Activated T-cell treated with anti-CD3 and anti-CD28 coated beads, Interleukin-2, amount 50 U/mL, for 4 hours (primary cell): ENCODE measurements at regions not wholly inside any gene's neighbourhood (a gene's known extent, or its start where the extent isn't known, plus 50 kb on each side); places are given as distances from the start of the nearest gene placed in this dataset.

Source experiments
- ATAC-seq, 2 donors: fragments of 200-7000 bp; cut with Tn5 transposase; one replicate each; pipeline ENCODE4 v1.10.0; 2021
- DNase-seq: peaks from one replicate; pipeline ENCODE4 v3.0.0-alpha.2; 2020
- H3K27me3 Mint-ChIP-seq: one replicate; pipeline ENCODE4 v1.8.0; 2021; ENCODE audit warnings: low read depth, mixed read lengths
- H3K36me3 Mint-ChIP-seq: one replicate; pipeline ENCODE4 v1.8.0; 2022; ENCODE audit warnings: mixed read lengths; ENCODE audit not compliant: insufficient read depth
- H3K4me1 Mint-ChIP-seq: one replicate; pipeline ENCODE4 v1.8.0; 2021; ENCODE audit warnings: low read depth, mixed read lengths
- H3K4me3 Mint-ChIP-seq: one replicate; pipeline ENCODE4 v1.8.0; 2021; ENCODE audit warnings: mild to moderate bottlenecking, moderate library complexity, mixed read lengths
- H3K9me3 Mint-ChIP-seq: one replicate; pipeline ENCODE4 v1.8.0; 2021; ENCODE audit warnings: mixed read lengths

DNA sequence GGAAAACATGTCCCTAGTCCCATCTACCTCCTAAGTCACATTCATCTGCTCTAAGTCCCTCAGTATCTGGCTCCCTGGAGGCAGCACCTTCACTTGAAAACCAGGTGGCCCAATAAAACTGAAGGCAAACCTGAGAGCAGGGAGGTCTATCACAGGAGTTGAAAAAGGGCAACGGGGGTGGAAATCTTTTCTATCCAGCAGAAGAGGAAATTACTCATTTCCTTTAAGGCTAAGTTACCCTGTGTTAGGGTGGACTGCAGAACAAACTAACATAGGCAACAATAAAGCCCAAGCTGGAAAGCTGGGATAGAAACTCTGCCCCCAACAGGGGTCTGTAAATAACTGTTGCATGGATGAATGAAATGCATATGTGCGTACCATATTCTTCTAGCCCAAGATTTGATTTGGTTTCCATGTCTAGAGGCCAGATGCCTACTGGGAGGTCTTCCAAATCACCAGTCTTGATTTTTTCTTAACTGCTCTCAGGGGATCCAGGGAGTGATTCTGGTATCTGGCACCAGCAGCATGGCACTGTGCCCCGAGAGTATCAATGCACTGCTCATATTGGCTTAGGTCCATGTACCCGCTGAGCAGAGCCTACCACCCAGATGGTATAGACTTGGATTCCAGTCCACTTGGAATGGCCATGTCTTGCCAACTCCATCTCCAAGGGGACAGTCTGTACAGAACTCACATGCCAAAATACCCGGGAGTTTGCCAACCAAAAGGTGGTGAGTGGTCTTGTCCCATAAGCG is 350.0 kb upstream of the NCAM1 start:
- ATAC-seq (no peak), DNase-seq (no peak)
- Mint-ChIP-seq H3K9me3 (no peaks in the 10 kb centered on the region), H3K36me3 (no peaks in the 10 kb centered on the region), H3K27me3 (peaks cover 12% of the 10 kb centered on the region), H3K4me3 (no peak overlapping the region), H3K4me1 (no peaks in the 10 kb centered on the region)

DNA sequence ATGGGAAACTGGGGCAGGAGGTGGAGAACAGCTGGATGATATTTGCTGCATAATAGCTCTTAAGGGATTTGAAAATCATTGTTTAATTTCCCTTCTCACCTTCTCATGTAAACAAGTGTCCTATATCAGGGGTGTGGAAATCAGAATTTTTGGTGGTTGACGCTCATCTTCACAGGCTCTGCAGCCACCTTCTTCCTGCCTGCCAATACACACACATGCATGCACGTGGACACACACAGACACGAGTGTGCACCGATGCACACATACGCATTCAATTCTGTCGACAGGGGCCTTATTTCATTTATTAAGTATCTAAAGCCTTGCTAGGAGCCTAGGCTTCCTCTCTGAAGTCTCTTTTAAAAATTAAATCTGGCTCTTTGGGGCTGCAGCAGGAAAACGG is 349.4 kb upstream of the NCAM1 start:
- no peaks in the 10 kb centered on the region for H3K9me3 Mint-ChIP-seq

DNA sequence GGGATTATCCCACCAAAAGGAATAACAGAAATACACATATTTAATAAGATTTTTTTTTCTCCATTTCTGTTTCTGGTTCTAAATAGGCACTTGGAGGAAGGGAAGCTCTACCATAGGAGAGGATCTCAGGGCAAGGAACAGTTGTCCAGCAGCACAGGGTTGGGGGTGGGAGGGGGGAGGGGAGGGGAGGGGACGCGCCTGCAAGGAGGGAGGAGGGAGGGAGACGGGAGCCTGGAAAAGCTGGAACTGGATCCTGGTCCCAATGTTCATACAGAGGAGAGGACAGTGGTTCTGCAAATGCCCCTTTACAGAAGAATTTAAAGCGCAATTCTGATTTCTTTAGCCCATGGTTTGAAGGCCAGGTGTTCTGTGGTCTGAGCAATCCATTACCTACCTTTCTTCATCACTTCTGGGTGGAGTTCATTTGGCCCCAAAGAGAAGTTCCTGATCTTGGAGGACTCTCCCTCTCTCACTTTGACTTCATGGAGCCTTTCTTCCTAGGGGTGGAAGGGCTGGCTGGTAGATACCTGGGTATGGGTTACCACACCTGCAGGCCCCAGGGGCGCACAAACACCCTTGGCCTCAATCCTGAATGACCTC is 348.9 kb upstream of the NCAM1 start:
- peaks cover 9% of the 10 kb centered on the region for H3K27me3 Mint-ChIP-seq
- DNase-seq (no peak), ATAC-seq (no peak)
- H3K36me3 Mint-ChIP-seq: no peaks in the 10 kb centered on the region
- H3K4me3 Mint-ChIP-seq: no peak overlapping the region
- no peaks in the 10 kb centered on the region for H3K9me3 Mint-ChIP-seq
- H3K4me1 Mint-ChIP-seq: no peaks in the 10 kb centered on the region

More for the DNA sequence above, 349.4 kb upstream of the NCAM1 start:
- H3K27me3 Mint-ChIP-seq: peaks cover 9% of the 10 kb centered on the region
- no peak overlapping the region for H3K4me3 Mint-ChIP-seq
- H3K4me1 Mint-ChIP-seq: no peaks in the 10 kb centered on the region
- no peak for DNase-seq
- no peaks in the 10 kb centered on the region for H3K36me3 Mint-ChIP-seq
- no peak for ATAC-seq

- DNase-seq: no peak
- H3K36me3 Mint-ChIP-seq: no peaks in the 10 kb centered on the region
- peaks cover 9% of the 10 kb centered on the region for H3K27me3 Mint-ChIP-seq
- ATAC-seq: no peak
- no peaks in the 10 kb centered on the region for H3K9me3 Mint-ChIP-seq
- no peaks in the 10 kb centered on the region for H3K4me1 Mint-ChIP-seq
- H3K4me3 Mint-ChIP-seq: no peak overlapping the region
Observed at GRCh38 chr11:112613051-112613972, 347.9 kb upstream of the NCAM1 start.

DNA sequence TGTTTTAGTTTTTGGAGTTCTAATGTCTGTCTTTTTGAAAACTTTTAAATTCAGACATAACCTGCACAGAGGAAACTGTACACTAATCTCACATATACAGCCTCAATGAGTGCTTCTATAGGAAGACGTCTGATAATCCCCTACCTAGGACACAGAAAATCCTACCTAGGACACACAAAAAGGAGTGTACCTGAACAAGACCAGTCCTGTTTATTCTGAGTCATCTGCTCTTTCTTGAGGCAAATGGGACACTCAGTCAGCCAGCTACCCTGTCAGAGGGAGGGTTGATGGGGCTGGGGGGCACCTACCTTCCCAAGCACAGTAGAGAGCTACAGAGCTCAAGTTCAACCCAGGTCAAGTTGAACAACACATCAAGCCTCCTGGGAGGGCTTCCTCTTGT is 346.6 kb upstream of the NCAM1 start:
- no peak overlapping the region for H3K4me3 Mint-ChIP-seq
- H3K4me1 Mint-ChIP-seq: no peaks in the 10 kb centered on the region
- no peak for ATAC-seq
- no peak for DNase-seq
- no peaks in the 10 kb centered on the region for H3K9me3 Mint-ChIP-seq
- H3K36me3 Mint-ChIP-seq: no peaks in the 10 kb centered on the region
- peaks cover 9% of the 10 kb centered on the region for H3K27me3 Mint-ChIP-seq

GRCh38 chr11:112615238-112615637 is 346.0 kb upstream of the NCAM1 start:
- no peaks in the 10 kb centered on the region for H3K9me3 Mint-ChIP-seq
- H3K27me3 Mint-ChIP-seq: peaks cover 9% of the 10 kb centered on the region
- no peaks in the 10 kb centered on the region for H3K4me1 Mint-ChIP-seq
- H3K36me3 Mint-ChIP-seq: no peaks in the 10 kb centered on the region
- DNase-seq (no peak), ATAC-seq (no peak)
- H3K4me3 Mint-ChIP-seq: no peak overlapping the region

GRCh38 chr11:112615891-112616290 is 345.3 kb upstream of the NCAM1 start:
- Mint-ChIP-seq H3K4me3 (no peak overlapping the region), H3K36me3 (no peaks in the 10 kb centered on the region), H3K9me3 (no peaks in the 10 kb centered on the region), H3K4me1 (no peaks in the 10 kb centered on the region), H3K27me3 (peaks cover 9% of the 10 kb centered on the region)
- no peak for DNase-seq
- no peak for ATAC-seq

DNA sequence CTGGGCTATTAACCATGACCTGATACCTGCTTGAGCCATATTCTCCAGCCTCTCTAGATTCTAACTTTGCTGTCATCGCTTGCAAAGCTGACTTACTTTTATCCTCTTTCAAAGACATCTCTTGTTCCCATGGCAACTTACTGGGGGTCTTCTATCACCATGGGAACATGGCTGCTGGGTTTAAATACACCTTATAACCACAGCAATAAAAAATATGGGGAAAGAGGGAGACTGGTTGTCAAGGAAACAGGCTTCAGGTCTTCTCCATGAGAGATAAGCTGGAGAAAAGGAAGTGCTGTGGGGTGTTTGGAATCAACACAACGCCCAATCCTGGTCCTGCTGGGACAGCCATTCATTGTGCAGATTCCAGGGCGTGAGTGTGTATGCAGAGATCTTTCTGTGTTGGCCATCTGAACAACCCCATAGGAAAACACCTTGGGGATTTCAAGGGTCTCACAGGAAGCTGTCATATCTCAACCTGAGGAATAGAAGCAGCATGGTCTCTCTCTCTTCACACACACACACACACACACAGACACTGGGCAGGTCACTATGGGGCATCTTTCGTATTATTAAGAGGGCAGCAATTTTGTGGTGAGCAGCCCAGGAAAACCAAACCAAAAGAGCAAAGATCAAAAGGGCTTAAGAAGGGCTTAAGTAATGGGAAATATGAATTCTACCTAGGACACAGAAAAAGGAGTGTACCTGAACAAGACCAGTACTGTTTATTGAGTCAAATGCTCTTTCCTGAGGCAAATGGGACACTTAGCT is 344.7 kb upstream of the NCAM1 start:
- Mint-ChIP-seq H3K9me3 (no peaks in the 10 kb centered on the region), H3K4me3 (no peak overlapping the region), H3K4me1 (no peaks in the 10 kb centered on the region), H3K27me3 (peaks cover 9% of the 10 kb centered on the region), H3K36me3 (no peaks in the 10 kb centered on the region)
- no peak for ATAC-seq
- no peak for DNase-seq

GRCh38 chr11:112617098-112617425 is 344.2 kb upstream of the NCAM1 start:
- H3K36me3 Mint-ChIP-seq: no peaks in the 10 kb centered on the region
- ATAC-seq: no peak
- peaks cover 9% of the 10 kb centered on the region for H3K27me3 Mint-ChIP-seq
- DNase-seq: no peak
- no peak overlapping the region for H3K4me3 Mint-ChIP-seq
- no peaks in the 10 kb centered on the region for H3K4me1 Mint-ChIP-seq
- no peaks in the 10 kb centered on the region for H3K9me3 Mint-ChIP-seq

DNA sequence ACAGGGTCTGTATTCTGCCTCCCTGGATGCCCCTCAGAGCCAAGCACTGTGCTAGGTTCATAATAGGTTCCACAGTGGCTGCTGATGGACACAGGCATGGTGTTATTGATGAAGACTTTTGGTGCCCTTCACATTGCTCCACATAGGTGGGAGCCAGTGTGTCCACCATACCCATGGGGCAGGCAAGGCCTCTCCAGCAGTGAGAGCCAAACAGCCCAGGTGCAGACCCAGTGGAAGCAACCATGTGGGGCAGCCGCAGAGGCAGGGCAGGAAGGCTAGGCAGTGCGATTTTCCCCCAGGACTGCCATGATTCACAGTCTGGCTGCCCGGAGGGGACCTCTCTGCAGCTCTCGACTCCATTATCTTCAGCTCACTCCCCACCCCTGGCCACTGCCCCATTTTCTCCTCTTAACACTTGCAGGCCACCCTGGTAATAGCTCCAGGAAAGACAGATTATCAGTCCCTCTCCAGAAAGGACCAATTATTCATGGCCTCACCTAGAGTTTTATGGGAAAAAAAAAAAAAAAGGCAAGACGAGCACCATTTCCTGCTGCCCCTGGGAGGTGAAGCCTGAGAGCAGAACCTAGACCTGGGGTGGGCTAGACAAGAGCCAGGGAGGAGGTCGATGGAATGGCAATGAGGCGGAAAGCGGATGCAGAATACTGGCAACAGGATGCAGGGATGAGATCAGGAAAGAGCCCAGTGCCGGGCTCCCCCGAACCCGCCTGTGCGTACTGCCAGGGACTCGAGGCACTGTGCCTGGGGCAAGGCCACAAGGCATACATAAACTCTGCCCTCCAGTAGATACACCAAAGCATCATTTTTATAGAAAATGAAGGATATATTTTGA is 343.0 kb upstream of the NCAM1 start:
- Mint-ChIP-seq H3K36me3 (no peaks in the 10 kb centered on the region), H3K27me3 (peaks cover 8% of the 10 kb centered on the region), H3K4me1 (no peaks in the 10 kb centered on the region), H3K4me3 (no peak overlapping the region), H3K9me3 (no peaks in the 10 kb centered on the region)
- DNase-seq (no peak), ATAC-seq (no peak)

- Mint-ChIP-seq H3K36me3 (no peaks in the 10 kb centered on the region), H3K4me3 (no peak overlapping the region), H3K4me1 (no peaks in the 10 kb centered on the region), H3K27me3 (peaks cover 7% of the 10 kb centered on the region), H3K9me3 (no peaks in the 10 kb centered on the region)
- ATAC-seq: no peak
- no peak for DNase-seq
Observed at GRCh38 chr11:112619106-112619505, 342.1 kb upstream of the NCAM1 start.

- no peak for DNase-seq
- no peak for ATAC-seq
- no peaks in the 10 kb centered on the region for H3K36me3 Mint-ChIP-seq
- no peaks in the 10 kb centered on the region for H3K9me3 Mint-ChIP-seq
- peaks cover 3% of the 10 kb centered on the region for H3K27me3 Mint-ChIP-seq
- no peak overlapping the region for H3K4me3 Mint-ChIP-seq
- no peaks in the 10 kb centered on the region for H3K4me1 Mint-ChIP-seq
Observed at GRCh38 chr11:112620621-112621394, 340.4 kb upstream of the NCAM1 start.

GRCh38 chr11:112623057-112623456 is 338.2 kb upstream of the NCAM1 start:
- Mint-ChIP-seq H3K36me3 (no peaks in the 10 kb centered on the region), H3K27me3 (peaks cover 2% of the 10 kb centered on the region), H3K4me1 (no peaks in the 10 kb centered on the region), H3K4me3 (no peak overlapping the region), H3K9me3 (no peaks in the 10 kb centered on the region)
- DNase-seq: no peak
- ATAC-seq: no peak
